HG03432 (cell line): ENCODE measurements at regions not wholly inside any gene's neighbourhood (a gene's known extent, or its start where the extent isn't known, plus 50 kb on each side); places are given as distances from the start of the nearest gene placed in this dataset.
"Not testable (repeated sequence)": the region's sequence is repeated elsewhere in the genome, so short reads cannot be mapped to it uniquely, and the experiment has no call there.

Experiments
- ATAC-seq: cut with Tn5 transposase; IDR thresholded peaks from one replicate; pipeline ENCODE4 v1.9.1; 2021; ENCODE audit warnings: mild to moderate bottlenecking, moderate library complexity; ENCODE audit not compliant: unreplicated experiment

DNA sequence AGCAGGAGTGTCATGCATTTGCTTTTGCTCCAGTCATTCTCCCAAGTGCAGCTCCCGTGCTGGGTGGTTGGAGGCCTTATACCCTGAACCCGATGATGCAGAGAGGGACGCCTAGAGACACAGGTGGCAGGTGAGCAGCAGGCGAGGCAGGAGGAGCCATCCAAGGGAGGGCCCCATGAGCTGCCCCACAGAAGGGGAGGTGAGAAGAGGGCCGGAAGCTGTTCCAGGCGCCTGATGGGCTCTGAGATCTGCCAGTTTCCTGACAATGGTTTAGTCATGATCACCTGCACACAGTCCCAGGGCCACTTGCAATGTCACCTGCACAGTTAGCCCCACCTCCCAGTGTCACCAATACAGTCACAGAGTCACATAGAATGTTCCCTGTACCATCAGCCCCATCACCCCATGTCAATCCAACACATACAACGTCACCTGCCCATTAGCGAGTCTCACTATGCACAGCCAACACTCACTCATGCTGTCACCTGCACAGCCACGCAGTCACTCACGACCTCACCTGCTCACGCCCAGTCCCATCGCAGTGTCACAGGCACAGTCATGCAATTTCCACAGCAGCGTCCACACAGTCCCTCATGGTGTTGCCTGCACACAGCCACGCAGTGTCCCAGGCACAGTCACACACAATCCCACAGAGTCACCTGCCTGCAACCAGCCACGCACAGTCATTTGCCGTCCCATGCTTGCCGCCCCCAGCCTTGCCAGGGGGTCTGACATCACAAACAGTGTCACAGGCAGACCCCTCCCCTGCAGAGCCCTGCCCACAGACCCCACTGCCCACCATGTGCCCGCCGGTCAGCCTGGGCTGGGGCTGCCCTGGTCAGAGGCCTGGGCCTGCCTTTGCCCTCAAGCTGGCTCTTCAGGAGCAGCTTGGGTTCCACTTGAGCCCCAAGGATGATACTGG, 113.4 kb downstream of the LHX2 start:
- ATAC-seq, result no peak

DNA sequence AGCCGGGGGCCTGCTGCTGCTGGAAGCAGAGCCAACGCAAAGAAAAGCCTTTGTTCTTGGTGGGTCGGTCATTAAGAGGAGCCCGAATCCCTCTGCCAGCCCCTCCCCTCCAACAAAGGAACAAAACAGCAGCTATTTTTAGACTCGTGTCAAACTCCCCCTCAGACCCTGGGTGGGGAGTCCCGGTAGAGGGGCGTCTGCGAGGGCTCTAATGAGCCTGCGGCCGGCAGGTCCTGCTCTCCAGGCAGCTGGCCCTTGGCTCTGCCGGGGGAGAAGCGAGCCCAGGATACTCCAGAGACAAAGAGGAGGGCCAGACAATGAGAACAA, 114.0 kb downstream of the LHX2 start:
- ATAC-seq, result no peak

DNA sequence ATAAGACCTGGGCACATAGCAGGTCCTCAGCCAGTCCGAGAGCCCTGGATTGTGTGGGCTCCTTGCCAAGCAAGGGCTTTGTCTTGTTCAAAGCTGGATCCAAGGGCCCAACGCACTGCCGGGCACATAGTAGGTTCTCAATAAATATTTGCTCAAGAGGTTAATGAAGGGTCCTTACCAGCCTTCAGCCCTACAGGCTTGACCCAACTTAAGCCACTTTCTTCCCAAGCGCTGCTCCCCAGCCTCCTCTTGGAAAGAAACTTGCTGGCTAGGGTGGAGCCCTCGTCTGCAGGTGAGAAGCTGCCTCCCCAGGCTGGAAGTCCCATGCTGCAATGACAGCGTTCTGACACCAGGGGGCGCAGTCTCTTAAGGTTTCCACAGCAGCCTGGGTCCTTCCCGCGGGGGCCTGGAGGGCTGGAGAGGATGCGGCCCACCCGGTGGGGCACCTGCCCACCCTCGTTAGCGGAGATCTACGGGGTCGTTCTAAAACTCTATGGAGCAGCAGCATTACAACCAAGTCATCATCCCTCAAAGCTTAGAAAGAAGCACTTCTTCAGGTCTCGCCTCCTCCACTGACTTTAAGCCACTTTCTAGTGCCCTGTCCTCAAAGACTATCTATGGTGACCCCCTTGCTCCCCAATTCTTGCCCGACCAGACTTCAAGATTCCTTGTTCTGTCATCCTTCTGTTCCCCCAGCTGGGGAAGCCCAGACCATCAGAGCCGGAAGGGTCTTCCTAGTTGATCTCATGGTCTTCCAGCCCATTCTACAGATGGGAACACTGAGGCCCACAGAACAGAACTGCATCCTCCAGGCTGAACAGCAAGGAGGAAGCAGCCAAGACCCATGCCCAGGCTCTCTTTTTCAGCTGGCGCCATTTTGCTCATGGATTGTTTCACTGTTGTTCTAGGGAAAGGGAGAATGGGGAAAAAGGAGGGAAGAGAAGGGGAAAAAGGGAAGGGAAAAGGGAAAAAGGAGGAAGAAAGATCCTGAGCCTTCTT, 115.4 kb downstream of the LHX2 start:
- peak; percentile 59 for ATAC-seq

DNA sequence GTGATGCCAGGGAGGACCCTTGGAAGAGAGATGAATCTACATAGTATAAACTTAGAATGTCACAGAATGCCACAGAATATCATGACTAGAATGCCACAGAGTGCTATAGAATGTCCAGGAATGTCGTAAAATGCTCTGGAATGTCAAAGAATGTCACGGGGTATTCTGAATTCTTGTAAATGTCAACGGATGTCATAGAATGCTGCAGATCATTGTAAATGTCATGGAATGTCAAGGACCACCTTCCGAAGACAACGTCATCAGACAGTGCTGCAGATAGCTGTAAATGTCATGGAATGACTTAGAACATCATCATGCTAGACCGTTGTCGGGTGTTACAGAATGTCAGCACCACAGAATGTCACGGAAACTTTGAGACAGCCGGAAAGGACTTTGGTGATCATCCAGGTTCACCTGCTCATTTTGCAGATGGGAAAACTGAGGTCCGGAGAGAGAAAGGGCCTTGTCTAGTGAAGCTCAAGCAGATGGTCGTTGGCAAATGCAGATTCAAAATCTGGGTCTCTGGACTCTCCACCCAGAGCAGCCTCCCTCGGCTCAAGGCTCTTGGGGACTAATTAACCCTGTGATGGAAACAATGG, 117.1 kb downstream of the LHX2 start:
- ATAC-seq, result no peak

DNA sequence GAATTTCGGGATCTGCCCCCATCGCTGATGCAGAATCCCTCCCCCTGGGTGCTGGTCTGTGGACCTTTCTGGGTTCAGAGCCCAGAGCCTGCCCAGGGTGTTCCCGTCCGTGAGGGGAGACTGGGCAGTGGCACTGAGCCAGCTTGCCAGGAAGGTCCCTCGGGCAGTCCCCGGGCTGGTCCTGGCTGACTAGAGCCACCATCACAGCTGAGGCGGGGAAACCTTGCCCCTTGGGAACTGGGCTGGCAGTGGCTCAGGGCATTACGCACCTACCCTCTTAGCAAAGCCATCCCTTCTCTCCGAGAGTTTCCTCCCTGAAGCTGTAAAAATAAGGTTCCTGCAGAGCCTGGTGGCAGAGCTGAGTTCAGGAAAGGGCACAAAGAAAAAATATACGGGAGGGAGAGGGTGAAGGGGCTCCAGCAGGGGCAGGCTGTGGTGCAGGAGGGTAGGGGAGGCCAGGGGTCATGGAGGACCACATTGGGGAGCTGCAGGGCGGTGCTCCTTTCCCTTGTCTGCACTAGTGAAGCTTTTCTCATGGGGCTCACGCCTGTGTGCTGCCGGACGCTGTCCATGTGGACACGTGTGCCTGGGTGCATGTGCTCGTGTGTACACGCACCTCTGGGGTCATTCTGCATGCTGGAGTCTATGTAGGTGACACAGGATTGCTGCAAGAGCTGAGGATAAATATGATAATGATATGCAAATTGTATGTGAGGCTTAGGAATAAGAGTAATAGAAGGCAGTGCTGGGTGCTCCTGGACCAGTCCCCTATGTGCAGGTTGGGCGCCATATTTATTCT, 118.9 kb downstream of the LHX2 start:
- no peak for ATAC-seq

DNA sequence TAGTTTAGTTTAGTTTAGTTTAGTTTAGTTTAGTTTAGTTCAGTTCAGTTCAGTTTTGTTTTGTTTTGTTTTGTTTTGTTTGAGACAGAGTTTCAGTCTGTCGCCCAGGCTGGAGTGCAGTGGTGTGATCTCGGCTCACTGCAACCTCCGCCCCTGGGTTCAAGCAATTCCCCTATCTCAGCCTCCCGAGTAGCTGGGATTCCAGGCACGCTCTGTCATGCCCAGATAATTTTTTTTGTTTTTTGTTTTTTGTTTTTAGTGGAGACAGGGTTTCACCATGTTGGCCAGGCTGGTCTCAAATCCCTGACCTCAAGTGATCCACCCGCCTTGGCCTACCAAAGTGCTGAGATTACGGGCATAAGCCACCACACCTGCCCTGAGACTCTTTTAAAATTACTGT, 120.0 kb downstream of the LHX2 start:
- ATAC-seq, result not testable (repeated sequence)

DNA sequence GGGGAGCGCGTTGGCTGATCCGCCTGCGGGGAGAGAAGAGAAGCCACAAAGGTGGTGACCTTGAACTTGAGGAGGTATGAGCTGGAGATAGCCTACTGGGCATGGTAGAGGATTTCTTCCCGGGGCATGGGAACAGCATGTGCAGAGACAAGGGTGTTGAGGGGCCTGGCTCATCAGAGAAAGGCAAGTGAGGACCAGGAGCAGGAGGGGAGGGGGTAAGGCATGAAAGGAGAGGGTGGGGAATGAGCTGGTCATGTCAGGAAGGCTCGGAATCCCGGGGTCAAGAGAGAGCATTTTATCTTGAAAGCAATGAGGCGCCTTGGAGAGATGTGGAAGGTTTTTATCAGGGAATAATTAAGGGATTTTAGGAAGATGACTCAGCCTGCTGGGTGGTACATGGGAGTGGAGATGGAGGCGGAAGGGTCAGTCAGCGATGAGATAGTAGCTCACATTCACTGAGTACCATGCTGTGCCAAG, 121.1 kb downstream of the LHX2 start:
- ATAC-seq, result no peak

DNA sequence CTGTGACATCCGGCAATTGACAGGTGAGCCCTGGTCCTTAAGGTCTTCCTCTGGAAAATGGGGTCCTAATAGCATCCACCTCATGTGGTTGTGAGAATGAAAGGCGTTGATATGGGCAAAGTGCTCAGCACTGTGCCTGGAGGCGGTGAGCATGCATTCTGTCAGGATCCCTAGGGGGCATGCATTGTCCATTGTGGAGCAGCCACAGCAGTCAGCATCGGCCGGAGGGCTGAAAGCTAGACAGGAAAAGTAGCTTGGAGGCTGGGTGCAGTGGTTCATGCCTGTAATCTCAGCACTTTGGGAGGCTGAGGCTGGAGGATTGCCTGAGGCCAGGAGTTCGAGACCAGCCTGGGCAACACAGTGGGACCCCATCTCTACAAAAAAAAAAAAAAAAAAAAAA, 122.2 kb downstream of the LHX2 start:
- ATAC-seq, result no peak

DNA sequence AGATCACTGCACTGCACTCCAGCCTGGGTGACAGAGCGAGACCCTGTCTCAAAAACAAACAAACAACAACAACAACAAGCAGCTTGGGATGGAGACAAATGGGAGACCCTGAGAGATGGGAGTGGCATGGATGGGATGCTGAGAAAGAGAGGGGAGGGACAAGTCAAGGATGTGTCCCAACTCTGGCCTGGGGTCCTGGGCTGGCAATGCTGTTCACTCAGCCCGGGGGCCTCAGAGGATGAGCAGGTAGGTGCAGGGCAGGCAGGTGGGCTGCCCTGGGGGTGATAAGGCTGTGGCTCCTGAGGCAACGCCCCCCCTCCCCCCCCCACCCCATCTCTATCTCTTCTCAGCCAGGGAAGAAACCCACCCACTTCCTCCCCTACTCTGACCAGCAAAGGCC, 123.0 kb downstream of the LHX2 start:
- ATAC-seq, result no peak

DNA sequence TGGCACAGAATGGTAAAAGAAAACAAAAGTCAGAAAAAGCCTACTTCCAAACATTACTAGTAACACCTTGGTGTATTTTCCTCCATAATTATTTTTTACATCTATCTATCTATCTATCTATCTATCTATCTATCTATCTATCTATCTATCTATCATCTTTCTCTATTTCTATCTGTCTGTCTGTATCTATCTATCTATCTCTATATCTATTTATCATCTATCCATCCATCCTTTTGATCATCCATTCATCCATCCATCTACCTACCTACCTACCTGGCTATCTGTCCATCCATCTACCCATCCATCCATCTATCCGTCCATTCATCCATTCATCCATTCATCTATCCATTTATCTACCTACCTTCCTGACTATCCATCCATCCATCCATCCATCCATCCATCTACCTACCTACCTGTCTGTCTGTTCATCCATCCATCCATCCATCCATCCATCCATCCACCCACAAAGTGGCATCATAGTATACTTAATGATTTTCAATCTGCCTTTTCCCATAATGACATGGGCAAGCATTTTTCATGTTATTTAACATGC, 121.9 kb upstream of the NEK6 start:
- ATAC-seq, result no peak

DNA sequence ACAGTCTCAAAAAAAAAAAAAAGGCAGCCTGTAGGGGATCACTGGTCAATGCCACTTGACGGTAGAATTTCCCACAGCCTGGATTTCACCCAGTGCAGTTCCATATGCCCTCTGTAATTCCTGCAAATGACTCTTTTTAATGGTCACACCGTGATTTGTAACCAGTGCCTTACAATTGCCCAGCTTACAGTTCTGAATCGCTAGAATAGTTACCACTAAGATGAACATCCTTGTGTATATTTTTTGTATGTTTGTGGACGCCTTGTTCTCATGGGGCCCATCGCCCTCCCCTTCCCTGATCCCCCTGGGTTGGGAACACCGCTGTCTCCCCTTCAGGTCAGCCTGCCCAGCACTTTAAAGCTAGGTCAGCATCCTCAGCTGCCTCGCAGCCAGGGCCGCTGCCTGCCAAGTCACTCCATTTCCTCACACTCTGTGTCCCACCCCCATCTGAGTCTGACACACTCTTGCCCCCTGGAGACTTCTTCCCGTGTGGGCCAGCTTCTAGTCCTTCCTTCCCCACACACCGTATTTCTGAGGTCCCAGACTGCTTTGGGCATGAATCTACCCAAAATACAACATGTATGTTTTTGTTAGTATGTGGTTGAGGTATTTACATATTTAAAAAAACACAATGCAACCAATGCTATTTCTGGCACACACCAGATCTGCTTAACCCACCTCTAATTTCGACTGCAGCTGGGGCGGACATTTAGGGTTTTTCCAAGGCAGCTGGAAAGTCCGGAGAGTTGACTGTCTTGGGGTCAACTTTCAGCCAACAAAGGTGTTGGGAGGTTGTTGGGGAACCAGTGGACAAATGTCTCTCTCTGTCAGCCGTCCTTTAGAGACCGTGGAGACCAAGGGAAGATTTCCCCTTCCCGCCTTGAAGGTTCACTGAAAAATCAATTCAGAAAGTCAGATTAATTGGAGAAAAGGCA, 120.5 kb upstream of the NEK6 start:
- peak; percentile 87 for ATAC-seq

DNA sequence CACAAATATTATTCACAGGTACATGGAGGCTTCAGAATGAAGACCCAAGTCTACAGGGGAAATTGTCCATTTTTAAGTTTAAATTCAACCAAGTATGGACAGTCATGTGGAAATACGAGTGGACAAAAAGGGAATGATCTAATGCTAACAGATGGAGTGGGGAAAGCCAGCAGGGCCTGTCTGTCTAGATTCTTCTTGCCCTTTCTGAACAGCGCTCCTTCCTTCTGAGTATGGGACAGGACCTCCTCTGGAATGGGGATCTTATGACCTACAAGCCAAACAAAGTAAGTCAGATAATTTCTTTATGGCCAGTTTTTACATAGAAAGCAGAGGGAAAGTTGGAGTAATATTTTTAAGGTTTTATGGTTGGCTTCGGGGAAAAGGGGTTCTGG, 119.8 kb upstream of the NEK6 start:
- ATAC-seq, result peak; percentile 6

DNA sequence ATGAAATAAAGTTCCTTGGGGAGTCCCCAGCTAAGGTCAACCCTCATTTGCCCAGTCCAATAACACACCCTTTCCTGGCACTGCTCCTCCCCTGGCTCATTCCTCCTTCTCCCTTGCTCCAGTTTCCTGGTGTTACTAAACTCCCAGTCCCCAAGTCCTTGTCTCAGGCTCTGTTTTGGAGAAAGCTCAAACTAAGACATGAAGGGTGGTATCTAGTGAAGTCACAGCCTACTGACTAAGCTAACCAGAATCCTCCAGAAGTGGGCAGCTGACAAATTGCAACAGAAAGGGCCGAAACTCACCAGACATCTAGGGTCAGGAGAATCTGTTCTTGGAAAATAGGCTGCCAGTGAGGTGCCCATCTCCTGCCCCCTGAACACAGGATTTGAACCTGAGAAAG, 118.7 kb upstream of the NEK6 start:
- no peak for ATAC-seq

DNA sequence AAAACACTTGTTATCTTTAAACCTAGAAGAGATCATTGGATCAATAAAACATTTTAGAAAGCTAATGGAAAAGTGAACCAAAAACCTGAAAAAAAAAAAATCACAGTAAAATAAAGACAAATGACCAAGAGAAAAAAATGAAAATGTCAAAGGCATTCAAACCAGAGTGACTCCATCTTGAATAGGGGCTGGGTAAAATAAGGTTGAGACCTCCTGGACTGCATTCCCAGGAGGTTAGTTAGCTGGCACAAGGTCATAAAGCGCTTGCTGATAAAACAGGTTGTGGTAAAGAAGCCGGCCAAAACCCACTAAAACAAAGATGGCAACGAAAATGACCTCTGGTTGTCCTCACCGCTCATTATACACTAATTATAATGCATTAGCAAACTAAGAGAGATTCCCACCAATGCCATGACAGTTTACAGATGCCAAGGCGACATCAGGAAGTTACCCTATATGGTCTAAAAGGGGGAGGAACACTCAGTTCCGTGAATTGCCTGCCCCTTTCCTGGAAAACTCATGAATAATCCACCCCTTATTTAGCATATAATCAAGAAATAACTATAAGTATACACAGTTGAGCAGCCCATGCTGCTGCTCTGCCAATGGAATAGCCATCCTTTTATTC, 116.7 kb upstream of the NEK6 start:
- ATAC-seq, result no peak

DNA sequence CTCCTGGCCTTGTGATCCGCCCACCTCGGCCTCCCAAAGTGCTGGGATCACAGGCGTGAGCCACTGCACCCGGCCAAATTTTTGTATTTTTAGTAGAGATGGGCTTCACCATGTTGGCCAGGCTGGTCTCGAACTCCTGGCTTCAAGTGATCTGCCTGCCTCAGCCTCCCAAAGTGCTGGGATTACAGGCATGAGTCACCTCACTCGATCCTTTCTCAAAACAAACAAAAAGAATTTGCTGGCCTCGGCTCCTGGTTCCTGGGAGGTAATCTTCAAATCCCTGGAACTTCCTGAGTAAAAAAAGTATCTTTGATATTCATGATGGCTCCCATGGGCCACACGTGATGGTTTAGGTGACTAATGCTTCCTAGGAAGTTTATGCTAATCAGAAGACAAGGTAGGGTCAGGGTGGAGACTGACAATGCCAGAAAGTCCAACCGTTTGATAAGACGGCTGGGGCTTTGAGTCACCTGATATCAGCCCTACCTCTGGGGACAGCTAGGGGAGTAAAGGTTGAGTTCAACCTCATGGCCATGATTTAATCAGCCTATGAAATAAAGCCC, 113.1 kb upstream of the NEK6 start:
- not testable (repeated sequence) for ATAC-seq

DNA sequence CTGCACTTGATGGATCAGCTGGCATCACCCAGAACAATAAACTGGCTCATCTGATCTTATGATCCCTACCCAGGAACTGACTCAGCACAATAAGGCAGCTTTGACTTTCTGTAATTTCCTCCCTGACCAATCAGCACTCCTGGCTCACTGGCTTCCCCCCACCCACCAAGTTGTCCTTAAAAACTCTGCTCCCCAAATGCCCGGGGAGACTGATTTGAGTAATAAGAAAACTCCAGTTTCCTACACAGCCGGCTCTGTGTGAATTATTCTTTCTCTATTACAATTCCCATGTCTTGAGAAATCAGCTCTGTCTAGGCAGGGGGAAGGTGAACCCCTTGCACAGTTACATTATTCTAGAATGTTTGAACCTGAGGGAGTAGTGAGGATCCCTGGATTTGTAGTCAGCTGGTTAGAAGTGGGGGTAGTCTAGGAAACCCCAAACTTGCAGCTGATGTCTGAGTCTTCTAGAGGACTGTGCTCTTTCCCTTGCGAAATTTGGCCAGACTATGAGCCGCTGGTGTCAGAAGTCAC, 111.7 kb upstream of the NEK6 start:
- ATAC-seq, result no peak

DNA sequence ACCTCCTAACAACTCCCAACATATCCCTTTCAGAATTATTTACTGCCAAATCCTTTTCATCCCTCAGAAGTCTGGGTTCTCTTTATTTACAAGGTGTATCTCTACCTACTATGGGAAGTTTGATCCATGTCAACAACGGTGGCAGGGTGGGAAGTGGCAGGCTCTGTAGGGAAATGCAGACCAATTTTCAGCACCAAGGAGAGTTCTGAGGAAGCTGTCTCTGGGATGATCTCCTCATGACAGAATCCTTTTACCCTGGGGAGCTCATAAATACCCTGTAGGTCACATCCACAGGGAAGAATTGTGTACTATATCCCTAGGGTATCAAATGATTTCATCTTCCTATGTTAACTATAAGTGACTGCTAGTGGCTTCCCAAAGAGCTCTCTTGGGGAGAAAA, 107.8 kb upstream of the NEK6 start:
- ATAC-seq, result no peak

DNA sequence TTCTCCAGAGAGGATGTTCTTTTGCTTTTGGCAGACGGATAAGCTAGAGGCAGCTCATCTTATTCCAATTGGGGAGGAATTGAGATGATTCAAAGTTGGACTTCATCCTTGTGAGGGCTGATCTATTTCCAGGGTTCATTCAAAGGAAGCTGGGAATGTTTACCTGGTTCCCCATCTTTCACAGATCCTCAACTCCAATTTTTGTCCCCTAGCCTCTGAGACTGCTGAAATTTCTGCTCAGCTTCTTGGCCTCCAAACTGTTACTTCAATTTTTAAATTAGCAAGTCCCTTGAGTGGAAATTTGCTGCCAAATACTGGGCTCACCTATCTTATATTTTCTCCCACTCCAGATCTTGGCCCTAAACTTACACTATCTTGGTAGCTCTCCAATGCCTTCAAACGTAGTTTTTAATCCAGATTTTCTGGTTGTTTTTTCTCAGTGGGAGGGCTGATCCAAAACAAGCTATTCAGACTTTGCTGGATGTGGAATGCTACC, 93.9 kb upstream of the NEK6 start:
- no peak for ATAC-seq
